Fibroblast of the conjunctiva (primary cell): ENCODE measurements at regions not wholly inside any gene's neighbourhood (a gene's known extent, or its start where the extent isn't known, plus 50 kb on each side); places are given as distances from the start of the nearest gene placed in this dataset.
"Not testable (repeated sequence)": the region's sequence is repeated elsewhere in the genome, so short reads cannot be mapped to it uniquely, and the experiment has no call there.

Source experiments
- DNase-seq: peaks from one replicate; pipeline ENCODE4 v3.0.0-alpha.2; 2010; ENCODE audit warnings: low read depth

GRCh38 chr12:75704664-75705063, 193.3 kb upstream of the KRR1 start:
- no peak for DNase-seq

DNA sequence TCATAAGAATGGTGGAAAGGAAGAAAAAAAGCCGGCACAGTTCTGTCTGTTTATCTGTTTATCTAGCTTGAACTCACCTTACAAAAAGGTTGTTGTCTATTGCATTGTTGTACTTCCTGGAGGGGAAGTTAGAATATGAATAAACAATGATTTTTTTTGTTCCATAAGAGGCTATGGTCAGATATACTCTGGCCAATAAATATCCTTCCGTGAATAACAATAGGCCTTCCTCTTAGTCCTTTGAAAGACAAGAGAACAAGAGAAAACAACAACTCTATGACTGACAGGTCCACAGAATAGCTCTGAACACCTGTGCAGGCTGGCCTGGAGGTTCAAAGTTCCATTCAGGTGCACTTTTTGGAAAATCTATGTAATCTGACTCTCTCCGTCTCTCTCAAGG, 192.8 kb upstream of the KRR1 start:
- no peak for DNase-seq

GRCh38 chr12:75703131-75703530, 191.7 kb upstream of the KRR1 start:
- no peak for DNase-seq

DNA sequence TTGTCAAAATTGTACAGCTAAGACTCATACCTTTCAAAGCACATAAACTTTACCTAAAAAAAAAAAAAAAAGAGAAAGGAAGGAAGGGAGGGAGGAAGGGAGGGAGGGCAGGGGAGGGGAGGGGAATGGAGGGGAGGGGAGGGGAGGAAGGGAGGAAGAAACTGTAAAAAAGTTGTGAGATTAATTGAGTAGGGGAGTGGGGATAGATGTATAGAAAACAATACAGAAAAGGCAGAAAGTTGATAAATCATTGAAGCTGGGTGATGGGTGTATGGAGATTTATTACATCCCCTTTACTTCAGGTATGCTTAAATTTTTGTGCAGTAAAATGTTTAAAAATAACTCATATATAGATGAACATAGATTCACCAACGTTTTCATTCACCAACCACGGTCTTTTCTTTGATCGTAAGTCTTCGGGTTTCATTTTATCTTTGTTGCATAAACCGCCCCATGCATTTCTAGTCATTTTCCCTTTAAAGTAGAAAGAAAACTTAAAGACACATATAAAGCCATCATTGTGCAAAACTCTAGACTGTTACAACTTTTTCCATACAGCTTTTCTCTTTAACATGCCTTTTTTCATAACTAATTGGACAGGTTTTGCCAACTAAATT, 191.2 kb upstream of the KRR1 start:
- DNase-seq = no peak

GRCh38 chr12:75701859-75702258, 190.4 kb upstream of the KRR1 start:
- no peak for DNase-seq

GRCh38 chr12:75699728-75700496, 188.5 kb upstream of the KRR1 start:
- no peak for DNase-seq

GRCh38 chr12:75699251-75699650, 187.8 kb upstream of the KRR1 start:
- DNase-seq = no peak

DNA sequence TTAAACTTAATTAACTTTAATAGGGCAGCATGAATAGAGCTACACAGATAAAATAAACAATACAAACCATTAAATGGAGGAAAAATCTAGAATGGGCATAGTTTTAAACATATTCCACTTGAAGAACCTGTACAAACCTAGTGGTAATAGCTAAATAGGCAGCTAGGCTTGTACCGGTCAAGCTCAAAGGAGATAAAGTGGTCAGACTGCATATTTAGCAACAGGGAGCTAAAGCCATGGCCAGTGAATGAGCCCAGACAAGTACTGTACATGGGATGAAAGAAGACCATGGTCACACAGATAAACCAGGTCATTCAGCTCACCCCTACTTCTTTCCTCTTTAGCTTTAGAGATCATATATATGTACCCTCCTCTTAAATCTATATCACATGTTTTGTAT, 186.6 kb upstream of the KRR1 start:
- no peak for DNase-seq

GRCh38 chr12:75695926-75696325, 184.5 kb upstream of the KRR1 start:
- DNase-seq = no peak

GRCh38 chr12:75694534-75695268, 183.3 kb upstream of the KRR1 start:
- no peak for DNase-seq

DNA sequence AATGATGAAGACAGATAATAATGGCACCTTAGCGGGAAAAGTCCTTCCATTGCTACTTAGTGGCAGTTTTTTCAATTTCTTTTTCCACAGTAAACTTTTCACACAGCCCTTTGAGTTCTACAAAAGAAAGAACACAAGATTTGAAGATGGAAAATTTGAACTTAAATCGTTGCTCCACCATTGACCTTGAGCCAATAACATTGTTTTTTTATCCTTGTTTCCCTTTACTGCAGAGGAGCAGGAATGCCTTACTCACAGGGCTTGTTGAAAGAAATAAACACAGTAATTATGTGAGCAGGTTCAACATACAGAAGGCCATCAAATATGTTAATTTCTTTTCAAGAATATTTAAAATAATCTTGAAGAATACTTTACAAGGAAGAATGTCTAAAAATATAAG, 181.5 kb upstream of the KRR1 start:
- DNase-seq = no peak

DNA sequence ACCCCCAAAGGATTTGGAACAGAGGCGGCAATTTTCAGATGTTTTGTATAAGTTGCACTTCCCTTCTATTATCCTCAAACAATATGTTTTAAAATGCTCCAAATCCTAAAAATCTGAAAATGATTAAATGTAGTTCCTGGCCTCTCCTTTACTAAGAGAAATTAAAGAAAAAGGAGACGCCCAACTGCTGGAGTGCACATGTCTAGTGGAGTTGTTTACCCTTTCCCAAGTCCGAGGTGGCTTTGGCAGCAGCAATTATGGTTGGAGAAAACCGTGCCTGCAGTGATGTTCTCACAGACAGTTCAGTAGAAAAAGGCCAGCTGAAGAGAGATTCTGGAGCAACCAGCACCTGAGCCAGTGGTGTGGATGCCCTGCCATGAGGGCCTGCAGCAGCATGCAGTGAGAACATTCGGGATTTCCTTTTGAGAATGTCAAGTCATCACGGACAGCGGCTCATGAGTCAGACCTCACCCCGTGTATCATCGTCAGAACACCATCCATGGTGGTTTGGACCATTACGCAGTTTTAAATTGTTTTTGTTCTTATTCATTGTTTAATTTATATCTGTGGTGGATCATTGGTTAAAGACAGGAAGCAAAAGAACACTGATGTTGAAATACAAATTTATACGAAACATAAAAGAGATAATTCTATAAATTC, 179.0 kb upstream of the KRR1 start:
- DNase-seq = peak; percentile 90

DNA sequence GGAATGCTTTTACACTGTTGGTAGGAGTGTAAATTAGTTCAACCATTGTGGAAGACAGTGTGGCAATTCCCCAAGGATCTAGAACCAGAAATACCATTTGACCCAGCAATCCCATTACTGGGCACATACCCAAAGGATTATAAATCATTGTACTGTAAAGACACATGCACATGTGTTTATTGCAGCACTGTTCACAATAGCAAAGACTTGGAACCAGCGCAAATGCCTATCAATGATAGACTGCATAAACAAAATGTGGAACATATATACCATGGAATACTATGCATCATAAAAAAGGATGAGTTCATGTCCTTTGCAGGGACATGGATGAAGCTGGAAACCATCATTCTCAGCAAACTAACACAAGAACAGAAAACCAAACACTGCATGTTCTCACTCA, 174.8 kb upstream of the KRR1 start:
- not testable (repeated sequence) for DNase-seq

GRCh38 chr12:75685617-75686225, 174.3 kb upstream of the KRR1 start:
- DNase-seq = no peak

DNA sequence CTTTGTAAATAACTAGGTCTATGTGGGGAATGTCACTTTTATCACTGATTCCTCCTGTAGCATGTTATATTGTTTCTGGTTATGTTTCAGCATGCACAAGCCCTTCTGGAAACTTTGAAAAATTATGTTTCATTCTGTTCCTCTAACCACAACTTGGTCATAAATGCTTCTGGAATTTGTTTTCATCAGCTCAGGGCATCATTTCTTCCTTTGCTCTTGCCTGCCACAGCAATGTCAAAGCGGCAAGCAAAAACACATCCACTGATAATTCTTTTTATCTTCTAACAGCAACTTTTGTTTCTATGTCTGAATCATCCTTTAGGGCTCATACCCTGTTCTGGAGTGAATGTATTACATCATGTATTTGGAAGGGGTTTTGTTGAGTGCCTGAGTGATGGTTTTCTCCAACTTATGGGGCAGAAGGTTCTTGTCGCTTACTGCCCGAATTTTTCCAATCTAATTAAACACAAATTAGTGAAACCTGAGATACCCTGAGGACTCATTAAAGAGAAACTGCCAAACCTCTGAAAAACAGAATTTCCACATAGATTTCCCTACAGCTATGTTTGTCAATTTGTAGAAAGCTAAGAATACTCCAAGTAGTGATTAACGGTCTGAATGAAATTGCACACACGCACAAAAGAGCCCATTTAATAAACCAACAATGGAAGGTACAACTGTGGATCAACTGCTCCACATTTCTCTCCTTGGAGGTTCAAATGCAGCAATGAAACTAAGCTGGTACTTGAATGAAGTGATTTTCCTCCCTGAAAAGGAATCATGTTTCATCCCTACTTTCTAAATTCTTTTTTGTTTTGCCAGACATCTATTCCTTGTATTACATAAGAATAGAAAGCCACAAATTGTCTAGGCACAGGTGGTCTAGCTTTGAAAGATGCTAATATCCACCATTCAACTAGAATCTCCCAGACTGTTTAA, 173.5 kb upstream of the KRR1 start:
- no peak for DNase-seq

- not testable (repeated sequence) for DNase-seq
Observed at GRCh38 chr12:75683995-75684586, 172.7 kb upstream of the KRR1 start.

DNA sequence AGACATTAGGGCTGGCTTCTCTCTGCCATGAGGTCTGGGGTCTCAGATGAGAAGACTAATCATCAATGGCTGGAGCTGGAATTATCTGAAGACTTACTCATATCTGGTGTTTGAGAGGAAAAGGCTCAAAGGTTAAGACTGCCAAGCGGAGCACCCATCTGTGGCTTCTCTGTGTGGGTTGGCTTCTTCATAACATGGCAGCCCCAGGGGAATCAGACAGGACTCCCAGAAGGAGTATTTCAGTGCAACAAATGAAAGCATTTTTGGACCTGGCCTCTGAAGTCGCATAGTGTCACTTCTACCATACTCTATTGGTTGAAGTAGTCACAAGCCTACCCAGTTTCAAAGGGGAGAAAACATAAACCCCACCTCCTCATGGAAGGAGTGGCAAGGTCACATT, 171.8 kb upstream of the KRR1 start:
- DNase-seq = no peak

GRCh38 chr12:75677522-75677921, 166.1 kb upstream of the KRR1 start:
- DNase-seq = no peak

DNA sequence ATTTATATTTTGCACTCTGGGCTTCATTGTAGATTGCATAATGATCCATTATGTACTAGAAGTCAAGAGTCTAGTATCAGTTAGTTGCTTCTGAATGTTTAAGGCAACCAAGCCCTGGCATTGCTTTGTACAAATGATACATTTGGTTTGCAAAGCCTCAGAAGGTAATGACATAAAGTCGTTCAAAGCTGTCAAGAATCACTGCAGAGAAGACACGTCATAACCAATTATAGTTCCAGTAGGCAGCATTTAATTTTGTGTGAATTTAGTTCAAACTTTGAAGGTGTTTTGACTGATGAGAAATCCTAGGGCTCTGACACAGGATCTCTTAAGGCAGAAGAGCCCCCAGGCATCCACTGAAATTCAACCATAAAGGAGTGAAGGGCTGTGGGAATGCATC, 163.0 kb upstream of the KRR1 start:
- DNase-seq = no peak

GRCh38 chr12:75672200-75672599, 160.8 kb upstream of the KRR1 start:
- DNase-seq = no peak

- DNase-seq = no peak
Observed at GRCh38 chr12:75670216-75670615, 158.8 kb upstream of the KRR1 start.
